Skeletal muscle tissue (tissue), 3 donors: ENCODE measurements at regions not wholly inside any gene's neighbourhood (a gene's known extent, or its start where the extent isn't known, plus 50 kb on each side); places are given as distances from the start of the nearest gene placed in this dataset.

Experiments
- H3K27ac ChIP-seq: one replicate; pipeline ENCODE4 v1.7.0; 2013; ENCODE audit warnings: mild to moderate bottlenecking, low read depth, low read length, inconsistent platforms
- H3K27me3 ChIP-seq, 3 donors: one replicate each; pipeline ENCODE4 v1.7.0; 2013; ENCODE audit warnings: low read length in 3 of 3; ENCODE audit not compliant: control insufficient read depth in 3 of 3, insufficient read depth in 3 of 3
- H3K36me3 ChIP-seq, 3 donors: one replicate each; pipeline ENCODE4 v1.7.0; 2013; ENCODE audit warnings: low read length in 3 of 3; ENCODE audit not compliant: control insufficient read depth in 3 of 3, insufficient read depth in 3 of 3
- H3K4me1 ChIP-seq, 3 donors: one replicate each; pipeline ENCODE4 v1.7.0; 2013; ENCODE audit warnings: low read length in 3 of 3, mild to moderate bottlenecking in 3 of 3; ENCODE audit not compliant: control insufficient read depth in 3 of 3, insufficient read depth in 3 of 3
- H3K4me3 ChIP-seq, 3 donors: one replicate each; pipeline ENCODE4 v1.7.0; 2013; ENCODE audit warnings: low read length in 3 of 3
- H3K9ac ChIP-seq, 3 donors: one replicate each; pipeline ENCODE4 v1.7.0; 2013; ENCODE audit warnings: low read length in 3 of 3, mild to moderate bottlenecking in 3 of 3, moderate library complexity in 2 of 3, low read depth in 1 of 3
- H3K9me3 ChIP-seq, 3 donors: one replicate each; pipeline ENCODE4 v1.7.0; 2013; ENCODE audit warnings: low read length in 3 of 3; ENCODE audit not compliant: control insufficient read depth in 3 of 3
- donor health status: Osteomylitis.

GRCh38 chr14:61961369-61961768 is 199.1 kb downstream of the SNAPC1 start:
- H3K9ac ChIP-seq: no peak overlapping the region
- H3K27me3 ChIP-seq: no peaks in the 10 kb centered on the region
- H3K4me3 ChIP-seq: no peak overlapping the region
- H3K36me3 ChIP-seq: no peaks in the 10 kb centered on the region
- H3K27ac ChIP-seq: no peak overlapping the region
- peaks cover 0 to 2% (median 2%) of the 10 kb centered on the region in 3 donors for H3K9me3 ChIP-seq
- H3K4me1 ChIP-seq: no peaks in the 10 kb centered on the region

- Histone ChIP-seq H3K9me3 (no peaks in the 10 kb centered on the region), H3K27ac (no peak overlapping the region), H3K4me3 (no peak overlapping the region), H3K9ac (no peak overlapping the region), H3K4me1 (no peaks in the 10 kb centered on the region), H3K27me3 (no peaks in the 10 kb centered on the region), H3K36me3 (no peaks in the 10 kb centered on the region)
These were observed 201.7 kb downstream of the SNAPC1 start for GRCh38 chr14:61963926-61964325.

GRCh38 chr14:61965030-61965745 is 203.0 kb downstream of the SNAPC1 start:
- Histone ChIP-seq H3K9ac (no peak overlapping the region), H3K9me3 (no peaks in the 10 kb centered on the region), H3K36me3 (no peaks in the 10 kb centered on the region), H3K27me3 (no peaks in the 10 kb centered on the region), H3K4me3 (no peak overlapping the region), H3K4me1 (no peaks in the 10 kb centered on the region), H3K27ac (no peak overlapping the region)

GRCh38 chr14:61968207-61968606 is 206.0 kb downstream of the SNAPC1 start:
- H3K4me3 ChIP-seq: no peak overlapping the region
- H3K27me3 ChIP-seq: no peaks in the 10 kb centered on the region
- no peaks in the 10 kb centered on the region for H3K4me1 ChIP-seq
- no peak overlapping the region for H3K9ac ChIP-seq
- no peaks in the 10 kb centered on the region for H3K36me3 ChIP-seq
- H3K9me3 ChIP-seq: no peaks in the 10 kb centered on the region
- no peak overlapping the region for H3K27ac ChIP-seq

- no peaks in the 10 kb centered on the region for H3K36me3 ChIP-seq
- no peak overlapping the region for H3K4me3 ChIP-seq
- no peak overlapping the region for H3K9ac ChIP-seq
These were observed 210.5 kb downstream of the SNAPC1 start for GRCh38 chr14:61972711-61973110.

GRCh38 chr14:61973981-61974380 is 211.8 kb downstream of the SNAPC1 start:
- no peaks in the 10 kb centered on the region for H3K36me3 ChIP-seq
- no peaks in the 10 kb centered on the region for H3K4me1 ChIP-seq
- H3K27ac ChIP-seq: no peak overlapping the region
- H3K27me3 ChIP-seq: no peaks in the 10 kb centered on the region
- no peak overlapping the region for H3K4me3 ChIP-seq
- no peaks in the 10 kb centered on the region for H3K9me3 ChIP-seq
- no peak overlapping the region for H3K9ac ChIP-seq

More at GRCh38 chr14:61972711-61973110, 210.5 kb downstream of the SNAPC1 start:
- Histone ChIP-seq H3K4me1 (no peaks in the 10 kb centered on the region), H3K27ac (no peak overlapping the region), H3K27me3 (no peaks in the 10 kb centered on the region), H3K9me3 (no peaks in the 10 kb centered on the region)

GRCh38 chr14:61977217-61977616 is 215.0 kb downstream of the SNAPC1 start:
- Histone ChIP-seq H3K27me3 (no peaks in the 10 kb centered on the region), H3K4me1 (no peaks in the 10 kb centered on the region), H3K27ac (no peak overlapping the region), H3K9me3 (no peaks in the 10 kb centered on the region), H3K4me3 (no peak overlapping the region), H3K9ac (no peak overlapping the region), H3K36me3 (no peaks in the 10 kb centered on the region)

GRCh38 chr14:61988240-61988639 is 226.0 kb downstream of the SNAPC1 start:
- H3K9ac ChIP-seq: no peak overlapping the region
- H3K9me3 ChIP-seq: no peaks in the 10 kb centered on the region
- H3K4me1 ChIP-seq: no peaks in the 10 kb centered on the region
- no peak overlapping the region for H3K4me3 ChIP-seq
- H3K27me3 ChIP-seq: no peaks in the 10 kb centered on the region
- H3K27ac ChIP-seq: no peak overlapping the region
- no peaks in the 10 kb centered on the region for H3K36me3 ChIP-seq

GRCh38 chr14:61992139-61992538 is 229.9 kb downstream of the SNAPC1 start:
- no peaks in the 10 kb centered on the region for H3K27me3 ChIP-seq
- H3K27ac ChIP-seq: no peak overlapping the region
- no peaks in the 10 kb centered on the region for H3K36me3 ChIP-seq
- no peak overlapping the region for H3K9ac ChIP-seq
- H3K4me1 ChIP-seq: no peaks in the 10 kb centered on the region
- no peaks in the 10 kb centered on the region for H3K9me3 ChIP-seq
- H3K4me3 ChIP-seq: no peak overlapping the region

GRCh38 chr14:61992926-61993325 is 230.7 kb downstream of the SNAPC1 start:
- no peaks in the 10 kb centered on the region for H3K27me3 ChIP-seq
- no peak overlapping the region for H3K27ac ChIP-seq
- H3K9me3 ChIP-seq: no peaks in the 10 kb centered on the region
- H3K4me3 ChIP-seq: no peak overlapping the region
- no peaks in the 10 kb centered on the region for H3K36me3 ChIP-seq
- no peak overlapping the region for H3K9ac ChIP-seq
- H3K4me1 ChIP-seq: no peaks in the 10 kb centered on the region
